IMR-90 (cell line): ENCODE measurements at regions not wholly inside any gene's neighbourhood (a gene's known extent, or its start where the extent isn't known, plus 50 kb on each side); places are given as distances from the start of the nearest gene placed in this dataset.

Source experiments
- ATAC-seq: fragments of 200-7000 bp; cut with Tn5 transposase; 2 replicates; pipeline ENCODE4 v1.9.1; 2020; ENCODE audit warnings: low read depth, mild to moderate bottlenecking, moderate library complexity
- BruUV-seq: library from RNA; stranded (reverse); fragments of 400-500 nt; replicated peaks from 2 replicates; lab custom pipeline; 2021; lab: Mats Ljungman, UMichigan
- CTCF ChIA-PET: fragments of 300-600 bp; formaldehyde crosslinking; extraction: SDS; loops from one replicate; lab custom pipeline; 2021; ENCODE audit warnings: antibody characterized with exemption; lab: Yijun Ruan, JAX
- POLR2A ChIA-PET: fragments of 300-600 bp; sonication (Branson Sonifier 250); formaldehyde crosslinking; loops from one replicate; lab custom pipeline; 2022; ENCODE audit warnings: antibody characterized with exemption; ENCODE audit not compliant: unreplicated experiment; lab: Charles Lee
- DNase-seq: peaks from one replicate; pipeline ENCODE4 v3.0.0; 2013
- H2AFZ ChIP-seq: replicated peaks from 2 replicates; pipeline ENCODE3; 2013; ENCODE audit warnings: low read length, mild to moderate bottlenecking; ENCODE audit not compliant: poor library complexity
- H2AK5ac ChIP-seq: 2 replicates; pipeline ENCODE4 v1.6.1; 2013; ENCODE audit warnings: low read depth, low read length, inconsistent platforms
- H2AK9ac ChIP-seq: replicated peaks from 2 replicates; pipeline ENCODE3; 2013; ENCODE audit warnings: mild to moderate bottlenecking, low read depth, low read length, moderate library complexity; ENCODE audit not compliant: poor library complexity
- H2BK120ac ChIP-seq: 2 replicates; pipeline ENCODE4 v1.6.1; 2013; ENCODE audit warnings: low read depth, low read length, inconsistent platforms
- H2BK15ac ChIP-seq: 3 replicates; pipeline ENCODE4 v1.6.1; 2013; ENCODE audit warnings: low read depth, low read length, inconsistent platforms
- H2BK20ac ChIP-seq: 2 replicates; pipeline ENCODE4 v1.6.1; 2013; ENCODE audit warnings: low read depth, mild to moderate bottlenecking, inconsistent platforms, low read length, moderate library complexity
- H2BK5ac ChIP-seq: 2 replicates; pipeline ENCODE4 v1.6.1; 2013; ENCODE audit warnings: mild to moderate bottlenecking, low read depth, low read length, inconsistent platforms; ENCODE audit not compliant: poor library complexity, severe bottlenecking
- H3K14ac ChIP-seq: replicated peaks from 2 replicates; pipeline ENCODE4 v1.6.1; 2013; ENCODE audit warnings: low read depth, low read length, inconsistent platforms
- H3K18ac ChIP-seq: 2 replicates; pipeline ENCODE4 v1.6.1; 2013; ENCODE audit warnings: low read depth, low read length, control low read depth
- H3K23ac ChIP-seq: 2 replicates; pipeline ENCODE4 v1.6.1; 2013; ENCODE audit warnings: low read depth, low read length, inconsistent platforms
- H3K27ac ChIP-seq: 2 replicates; pipeline ENCODE4 v1.5.1; 2013; ENCODE audit warnings: mild to moderate bottlenecking, control low read depth, low read length; ENCODE audit not compliant: insufficient read depth
- H3K27me3 ChIP-seq: 2 replicates; pipeline ENCODE4 v1.6.1; 2013; ENCODE audit warnings: low read length; ENCODE audit not compliant: control insufficient read depth, insufficient read depth
- H3K36me3 ChIP-seq: 2 replicates; pipeline ENCODE4 v1.6.1; 2013; ENCODE audit warnings: low read length, mixed read lengths; ENCODE audit not compliant: control insufficient read depth, insufficient read depth
- H3K4ac ChIP-seq: 2 replicates; pipeline ENCODE4 v1.6.1; 2013; ENCODE audit warnings: low read depth, low read length, inconsistent platforms
- H3K4me1 ChIP-seq: 2 replicates; pipeline ENCODE4 v1.6.1; 2013; ENCODE audit warnings: low read length, mixed read lengths; ENCODE audit not compliant: control insufficient read depth, insufficient read depth
- H3K4me2 ChIP-seq: 2 replicates; pipeline ENCODE4 v1.6.1; 2013; ENCODE audit warnings: low read depth, mild to moderate bottlenecking, control low read depth, low read length, moderate library complexity
- H3K4me3 ChIP-seq: 2 replicates; pipeline ENCODE4 v1.5.1; 2013; ENCODE audit warnings: low read depth, mild to moderate bottlenecking, control low read depth, low read length, moderate library complexity; ENCODE audit not compliant: insufficient read depth
- H3K56ac ChIP-seq: 2 replicates; pipeline ENCODE4 v1.6.1; 2013; ENCODE audit warnings: low read length, inconsistent platforms; ENCODE audit not compliant: insufficient read depth; ENCODE audit errors: extremely low read depth
- H3K79me1 ChIP-seq, 2 experiments: 2 replicates each; pipeline ENCODE4 v1.6.1; 2013; ENCODE audit warnings: low read length in 2 of 2, inconsistent platforms in 1 of 2, low read depth in 1 of 2
- H3K9ac ChIP-seq: 2 replicates; pipeline ENCODE4 v1.6.1; 2013; ENCODE audit warnings: low read depth, low read length, control low read depth
- H3K9me1 ChIP-seq: 2 replicates; pipeline ENCODE4 v1.6.1; 2013; ENCODE audit warnings: low read length, inconsistent platforms; ENCODE audit not compliant: insufficient read depth
- H3K9me3 ChIP-seq: 2 replicates; pipeline ENCODE4 v1.6.1; 2013; ENCODE audit warnings: low read length; ENCODE audit not compliant: control insufficient read depth, insufficient read depth
- H4K20me1 ChIP-seq: 2 replicates; pipeline ENCODE4 v1.6.1; 2013; ENCODE audit warnings: low read length, inconsistent platforms; ENCODE audit not compliant: insufficient read depth
- H4K5ac ChIP-seq: 2 replicates; pipeline ENCODE4 v1.6.1; 2013; ENCODE audit warnings: mild to moderate bottlenecking, low read depth, low read length, control low read depth
- H4K8ac ChIP-seq, 2 experiments: 2 replicates each; pipeline ENCODE4 v1.6.1; 2013; ENCODE audit warnings: low read depth in 2 of 2, low read length in 2 of 2, control low read depth in 1 of 2, inconsistent platforms in 1 of 2
- H4K91ac ChIP-seq: 2 replicates; pipeline ENCODE4 v1.6.1; 2013; ENCODE audit warnings: low read depth, low read length, inconsistent platforms; ENCODE audit not compliant: insufficient read depth
- RCOR1 ChIP-seq: IDR thresholded peaks from 2 replicates; pipeline ENCODE4 v1.6.1; 2012; ENCODE audit warnings: mild to moderate bottlenecking, low read length, improper control_type of control experiment; ENCODE audit not compliant: insufficient replicate concordance
- WGBS, 2 experiments: methylation state at CpG; one replicate each; pipeline versions ENCODE4 v1.1.5 to v1.1.7; 2013; ENCODE audit warnings: missing lambda C conversion rate in 2 of 2; ENCODE audit not compliant: insufficient read length in 1 of 2; ENCODE audit errors: extremely low coverage in 2 of 2; 5-methylcytosine and 5-hydroxymethylcytosine counted together
- dilution Hi-C: fragments of 300-500 bp; cut with HindIII; formaldehyde crosslinking; loops from one replicate; pipeline ENCODE4 v1.14.3; 2018; ENCODE audit warnings: low sequenced_read_pairs; ENCODE audit not compliant: unreplicated experiment
- in situ Hi-C: fragments of 300-500 bp; cut with MboI; formaldehyde crosslinking; loops from 3 replicates; pipeline ENCODE4 v1.14.3; 2019; ENCODE audit warnings: low sequenced_read_pairs, inconsistent platforms, mixed read lengths
- intact Hi-C: fragments of 100-400 bp; cut with micrococcal nuclease; formaldehyde crosslinking; loops from 2 replicates; pipeline ENCODE4 v1.10.0; 2022

DNA sequence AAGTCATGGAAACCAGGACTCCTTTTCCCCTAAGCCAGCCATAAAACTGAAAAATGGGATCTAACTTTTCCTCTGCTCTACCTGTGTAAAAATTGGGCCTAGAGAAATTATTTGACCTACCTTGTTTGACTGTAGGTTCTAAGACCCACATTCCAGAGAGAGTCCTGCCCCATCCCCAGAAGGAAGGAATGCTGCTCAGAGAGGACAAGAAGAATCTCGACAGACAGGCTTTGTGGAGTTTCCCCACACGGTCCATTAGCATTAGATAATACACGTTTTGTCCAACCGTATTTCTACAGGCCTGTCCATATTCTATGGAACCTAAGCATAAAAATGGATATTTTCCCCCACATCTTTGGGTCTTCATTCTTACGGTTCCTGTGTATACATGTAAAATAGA, 403.3 kb downstream of the METTL4 start:
- no peaks in the 10 kb centered on the region for H3K9me3 ChIP-seq
- no peak overlapping the region for H3K4me2 ChIP-seq
- H3K14ac ChIP-seq, result no peak overlapping the region
- H2AK9ac ChIP-seq, result no peak overlapping the region
- dilution Hi-C loops (no loop called here), intact Hi-C loops (no loop called here), in situ Hi-C loops (no loop called here)
- no peak overlapping the region for H3K27ac ChIP-seq
- CTCF ChIA-PET, result no interaction called here
- H2BK15ac ChIP-seq, result no peak overlapping the region
- no peaks in the 10 kb centered on the region for H3K36me3 ChIP-seq
- no peak overlapping the region for H4K8ac ChIP-seq
- H2BK20ac ChIP-seq, result no peak overlapping the region
- H3K4me1 ChIP-seq, result no peaks in the 10 kb centered on the region
- H3K23ac ChIP-seq, result no peak overlapping the region
- no CpG with 5 or more reads among the region's 5 CpGs for WGBS, 2 experiments
- H2BK120ac ChIP-seq, result no peak overlapping the region
- POLR2A ChIA-PET, result no interaction called here
- H3K4ac ChIP-seq, result no peak overlapping the region
- no peak overlapping the region for H4K5ac ChIP-seq
- H3K18ac ChIP-seq, result no peak overlapping the region
- H2AK5ac ChIP-seq, result no peak overlapping the region
- no peaks in the 10 kb centered on the region for H3K27me3 ChIP-seq
- no peaks in the 10 kb centered on the region for H3K9me1 ChIP-seq
- ATAC-seq (no peak), DNase-seq (no peak)
- H3K4me3 ChIP-seq, result no peak overlapping the region
- H3K9ac ChIP-seq, result no peak overlapping the region
- no peaks in the 10 kb centered on the region for H3K79me1 ChIP-seq
- BruUV-seq, result no TSS peak
- no peak overlapping the region for H2BK5ac ChIP-seq
- no peak overlapping the region for H3K56ac ChIP-seq
- H4K91ac ChIP-seq, result no peak overlapping the region
- H2AFZ ChIP-seq, result no peak overlapping the region
- H4K20me1 ChIP-seq, result no peaks in the 10 kb centered on the region
- TF ChIP-seq RCOR1, result no peak
